ENCODE measurements at regions not wholly inside any gene's neighbourhood (a gene's known extent, or its start where the extent isn't known, plus 50 kb on each side); places are given as distances from the start of the nearest gene placed in this dataset.

DNA sequence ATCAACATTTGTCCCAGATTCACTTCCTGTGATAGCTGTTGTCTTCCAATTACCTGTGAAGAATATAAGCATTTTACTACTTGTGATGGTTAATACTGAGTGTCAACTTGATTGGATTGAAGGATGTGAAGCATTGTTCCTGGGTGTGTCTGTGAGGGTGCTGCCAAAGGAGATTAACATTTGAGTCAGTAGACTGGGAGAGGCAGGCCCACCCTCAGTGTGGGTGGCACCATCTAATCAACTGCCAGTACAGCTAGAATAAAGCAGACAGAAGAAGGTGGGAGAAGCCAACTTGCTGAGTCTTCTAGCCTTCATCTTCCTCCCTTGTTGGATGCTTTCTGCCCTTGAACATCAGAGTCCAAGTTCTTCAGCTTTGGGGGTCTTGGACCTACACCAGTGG lies 660.4 kb upstream of the GOT2 start:
- no peak for FAIRE-seq
- H3K4me3 ChIP-seq (ENCODE audit: low read depth in 1 of 3, low read length in 3 of 3): no peak overlapping the region
- H3K36me3 ChIP-seq (ENCODE audit: control insufficient read depth in 3 of 3, insufficient read depth in 2 of 3, low read depth in 1 of 3, low read length in 3 of 3): no peaks in the 10 kb centered on the region
- H3K4me1 ChIP-seq (ENCODE audit: control insufficient read depth in 3 of 3, insufficient read depth in 2 of 3, low read depth in 1 of 3, low read length in 2 of 3): no peaks in the 10 kb centered on the region
- H3K27me3 ChIP-seq (ENCODE audit: control insufficient read depth in 3 of 3, insufficient read depth in 3 of 3, low read length in 3 of 3): no peaks in the 10 kb centered on the region
- no peaks in the 10 kb centered on the region for H3K9me3 ChIP-seq (ENCODE audit: control insufficient read depth in 2 of 2, insufficient read depth in 1 of 2, low read depth in 1 of 2, low read length in 1 of 2)
- DNase-seq: no peak
- no peak overlapping the region for H3K27ac ChIP-seq (ENCODE audit: low read depth in 1 of 3, low read length in 2 of 3)

DNA sequence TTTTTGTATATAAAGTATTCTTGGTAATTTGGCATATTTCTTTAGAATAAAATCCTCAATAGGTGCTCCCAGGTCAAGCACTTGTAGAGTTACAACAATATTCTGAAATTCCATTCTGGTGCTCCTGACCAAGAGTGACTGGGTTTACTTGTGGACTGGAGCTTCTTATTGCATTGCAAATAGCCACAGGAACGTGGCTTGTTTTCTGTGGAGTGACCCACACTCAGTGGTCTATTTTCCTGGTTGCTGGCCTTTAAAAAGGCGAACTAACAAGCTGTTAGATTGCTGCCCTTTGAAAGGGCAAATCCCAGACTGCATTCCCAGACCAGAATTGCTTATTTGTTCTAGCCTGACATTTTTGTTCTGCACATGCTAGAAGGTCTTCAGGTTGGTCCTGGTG lies 658.8 kb upstream of the GOT2 start:
- Histone ChIP-seq H3K4me3 (ENCODE audit: low read depth in 1 of 3, low read length in 3 of 3) (no peak overlapping the region), H3K27me3 (ENCODE audit: control insufficient read depth in 3 of 3, insufficient read depth in 3 of 3, low read length in 3 of 3) (no peaks in the 10 kb centered on the region), H3K4me1 (ENCODE audit: control insufficient read depth in 3 of 3, insufficient read depth in 2 of 3, low read depth in 1 of 3, low read length in 2 of 3) (no peaks in the 10 kb centered on the region), H3K36me3 (ENCODE audit: control insufficient read depth in 3 of 3, insufficient read depth in 2 of 3, low read depth in 1 of 3, low read length in 3 of 3) (no peaks in the 10 kb centered on the region), H3K27ac (ENCODE audit: low read depth in 1 of 3, low read length in 2 of 3) (no peak overlapping the region), H3K9me3 (ENCODE audit: control insufficient read depth in 2 of 2, insufficient read depth in 1 of 2, low read depth in 1 of 2, low read length in 1 of 2) (no peaks in the 10 kb centered on the region)
- no peak for DNase-seq
- no peak for FAIRE-seq
- WGBS, 3 donors: 24 to 67% (median 36%) methylated on average over 2 of the region's 2 CpGs

DNA sequence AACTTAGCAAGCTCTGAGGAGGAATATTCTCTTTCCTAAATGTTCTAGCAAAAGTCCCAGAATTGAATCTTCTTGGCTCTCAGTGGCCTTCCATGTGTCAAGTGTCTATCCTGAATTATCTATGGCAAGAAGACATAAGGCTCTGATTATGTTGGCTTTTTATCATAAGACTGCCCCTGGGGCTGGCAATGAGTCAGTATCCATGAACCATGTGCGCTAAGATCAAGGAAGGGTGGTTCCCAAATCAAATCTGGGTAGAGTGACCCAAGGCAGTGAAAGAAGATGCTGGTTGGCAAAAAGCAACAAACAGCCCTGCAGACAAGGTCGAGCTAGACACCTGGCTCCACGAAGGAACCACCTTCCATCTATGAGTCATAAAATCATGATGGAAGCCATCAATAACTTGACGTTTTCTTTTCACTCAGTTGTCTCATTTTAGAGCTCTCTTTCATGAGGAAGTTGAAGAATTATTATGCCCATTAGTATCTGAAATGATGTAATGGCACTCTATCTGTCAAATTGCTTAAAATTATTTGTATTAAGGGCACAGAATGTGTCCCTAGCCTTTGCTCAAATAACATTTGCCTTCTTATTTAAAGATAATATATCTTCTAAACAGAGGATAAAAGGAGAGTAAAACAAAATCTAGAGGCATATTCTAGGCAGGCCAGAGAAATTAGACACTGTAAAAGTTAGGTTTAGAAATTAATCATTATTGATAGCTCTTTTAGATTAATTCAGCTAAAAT lies 657.7 kb upstream of the GOT2 start:
- no peak for DNase-seq
- FAIRE-seq: no peak
- Histone ChIP-seq H3K4me3 (ENCODE audit: low read depth in 1 of 3, low read length in 3 of 3) (no peak overlapping the region), H3K27ac (ENCODE audit: low read depth in 1 of 3, low read length in 2 of 3) (no peak overlapping the region), H3K36me3 (ENCODE audit: control insufficient read depth in 3 of 3, insufficient read depth in 2 of 3, low read depth in 1 of 3, low read length in 3 of 3) (no peaks in the 10 kb centered on the region), H3K27me3 (ENCODE audit: control insufficient read depth in 3 of 3, insufficient read depth in 3 of 3, low read length in 3 of 3) (no peaks in the 10 kb centered on the region), H3K9me3 (ENCODE audit: control insufficient read depth in 2 of 2, insufficient read depth in 1 of 2, low read depth in 1 of 2, low read length in 1 of 2) (no peaks in the 10 kb centered on the region), H3K4me1 (ENCODE audit: control insufficient read depth in 3 of 3, insufficient read depth in 2 of 3, low read depth in 1 of 3, low read length in 2 of 3) (no peaks in the 10 kb centered on the region)
- 57 to 74% (median 69%) methylated on average over 4 of the region's 4 CpGs for WGBS, 3 donors

DNA sequence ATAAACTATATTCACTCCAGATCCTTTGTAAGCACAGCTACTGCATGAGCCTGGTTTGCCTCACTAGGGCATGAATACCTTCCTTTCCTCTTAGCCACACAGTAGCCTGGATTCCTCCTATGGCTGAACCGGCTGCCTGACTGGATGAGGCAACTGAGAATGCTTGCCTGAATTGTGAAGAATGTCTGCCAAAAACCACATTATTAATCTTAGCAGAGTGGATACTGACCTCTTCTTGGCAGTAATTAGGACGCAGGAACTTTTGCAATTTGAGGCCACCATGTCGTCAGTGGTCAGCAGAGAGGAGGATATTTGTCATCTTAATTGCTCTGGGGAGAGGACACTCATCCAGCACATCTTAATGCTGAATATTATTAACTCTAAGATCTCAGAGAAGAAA lies 651.8 kb upstream of the GOT2 start:
- no peak overlapping the region for H3K27ac ChIP-seq (ENCODE audit: low read depth in 1 of 3, low read length in 2 of 3)
- H3K4me3 ChIP-seq (ENCODE audit: low read depth in 1 of 3, low read length in 3 of 3): no peak overlapping the region
- no peaks in the 10 kb centered on the region for H3K27me3 ChIP-seq (ENCODE audit: control insufficient read depth in 3 of 3, insufficient read depth in 3 of 3, low read length in 3 of 3)
- no peak for FAIRE-seq
- 46 to 75% (median 67%) methylated on average over 3 of the region's 3 CpGs for WGBS, 3 donors
- H3K9me3 ChIP-seq (ENCODE audit: control insufficient read depth in 2 of 2, insufficient read depth in 1 of 2, low read depth in 1 of 2, low read length in 1 of 2): no peaks in the 10 kb centered on the region
- DNase-seq: peak in 1 of 2 donors; percentile 2
- no peaks in the 10 kb centered on the region for H3K36me3 ChIP-seq (ENCODE audit: control insufficient read depth in 3 of 3, insufficient read depth in 2 of 3, low read depth in 1 of 3, low read length in 3 of 3)
- no peaks in the 10 kb centered on the region for H3K4me1 ChIP-seq (ENCODE audit: control insufficient read depth in 3 of 3, insufficient read depth in 2 of 3, low read depth in 1 of 3, low read length in 2 of 3)

DNA sequence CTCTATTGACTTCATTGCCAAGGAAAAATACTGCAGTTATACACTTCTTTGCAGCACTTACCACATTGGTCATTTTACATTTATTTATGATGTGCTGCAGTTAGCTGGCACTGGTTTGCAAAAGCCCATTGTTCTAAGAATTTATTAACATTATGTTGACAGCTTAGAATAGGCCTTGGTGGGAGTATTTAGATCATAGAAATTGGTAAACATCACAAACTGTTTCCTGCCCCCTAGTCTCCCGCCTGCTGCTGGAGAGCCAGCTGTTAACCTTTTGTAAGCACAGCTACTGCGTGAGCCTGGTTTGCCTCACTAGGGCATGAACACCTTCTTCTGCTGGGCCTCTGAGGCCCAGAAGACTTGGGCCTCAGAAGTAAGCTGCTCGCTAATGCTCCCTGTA lies 651.4 kb upstream of the GOT2 start:
- Histone ChIP-seq H3K4me3 (ENCODE audit: low read depth in 1 of 3, low read length in 3 of 3) (no peak overlapping the region), H3K27ac (ENCODE audit: low read depth in 1 of 3, low read length in 2 of 3) (no peak overlapping the region), H3K9me3 (ENCODE audit: control insufficient read depth in 2 of 2, insufficient read depth in 1 of 2, low read depth in 1 of 2, low read length in 1 of 2) (no peaks in the 10 kb centered on the region), H3K27me3 (ENCODE audit: control insufficient read depth in 3 of 3, insufficient read depth in 3 of 3, low read length in 3 of 3) (no peaks in the 10 kb centered on the region), H3K4me1 (ENCODE audit: control insufficient read depth in 3 of 3, insufficient read depth in 2 of 3, low read depth in 1 of 3, low read length in 2 of 3) (no peaks in the 10 kb centered on the region), H3K36me3 (ENCODE audit: control insufficient read depth in 3 of 3, insufficient read depth in 2 of 3, low read depth in 1 of 3, low read length in 3 of 3) (no peaks in the 10 kb centered on the region)
- DNase-seq: no peak
- 60 to 71% (median 62%) methylated on average over 3 of the region's 3 CpGs for whole genome bisulfite sequencing, 3 donors
- FAIRE-seq: no peak

DNA sequence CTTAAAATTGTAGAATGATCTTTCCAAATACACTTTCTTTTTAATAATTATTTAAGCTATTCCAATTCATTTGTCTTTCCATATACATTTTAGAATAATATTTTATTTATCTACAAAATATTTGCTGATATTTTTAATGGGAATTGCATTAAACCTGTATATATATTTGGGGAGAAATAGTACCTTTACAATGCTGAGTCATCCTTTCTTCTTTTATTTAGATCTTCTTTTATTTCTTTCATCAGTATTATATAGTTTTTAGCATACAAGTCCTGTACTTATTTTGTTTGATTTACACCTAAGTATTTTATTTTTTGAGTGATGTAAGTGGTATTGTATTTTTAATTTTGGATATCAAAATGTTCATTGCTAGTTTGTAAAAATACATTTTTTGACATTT lies 639.5 kb upstream of the GOT2 start:
- Histone ChIP-seq H3K36me3 (ENCODE audit: control insufficient read depth in 3 of 3, insufficient read depth in 2 of 3, low read depth in 1 of 3, low read length in 3 of 3) (no peaks in the 10 kb centered on the region), H3K9me3 (ENCODE audit: control insufficient read depth in 2 of 2, insufficient read depth in 1 of 2, low read depth in 1 of 2, low read length in 1 of 2) (no peaks in the 10 kb centered on the region), H3K27ac (ENCODE audit: low read depth in 1 of 3, low read length in 2 of 3) (no peak overlapping the region), H3K4me3 (ENCODE audit: low read depth in 1 of 3, low read length in 3 of 3) (no peak overlapping the region), H3K27me3 (ENCODE audit: control insufficient read depth in 3 of 3, insufficient read depth in 3 of 3, low read length in 3 of 3) (no peaks in the 10 kb centered on the region), H3K4me1 (ENCODE audit: control insufficient read depth in 3 of 3, insufficient read depth in 2 of 3, low read depth in 1 of 3, low read length in 2 of 3) (no peaks in the 10 kb centered on the region)
- DNase-seq (no peak), FAIRE-seq (no peak)

DNA sequence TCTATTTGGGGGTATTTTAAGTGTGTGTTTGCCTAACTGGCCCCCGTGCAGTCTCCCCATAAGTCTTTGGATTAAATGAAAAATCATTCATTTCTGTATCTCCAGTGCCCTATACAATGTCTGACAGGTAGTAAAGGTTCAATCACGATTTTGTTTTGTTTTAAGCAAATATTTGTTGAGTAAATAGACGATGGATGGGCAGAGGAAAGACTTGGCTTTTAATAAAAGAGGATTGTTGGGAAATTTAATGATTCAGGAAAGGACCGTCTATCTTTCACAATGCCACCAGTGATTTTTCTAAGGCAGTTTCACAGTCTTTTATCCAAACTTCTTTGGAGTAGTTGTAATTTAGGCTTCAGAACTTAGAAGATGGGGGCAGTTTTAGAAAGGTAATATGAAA lies 636.6 kb upstream of the GOT2 start:
- Histone ChIP-seq H3K27ac (ENCODE audit: low read depth in 1 of 3, low read length in 2 of 3) (no peak overlapping the region), H3K36me3 (ENCODE audit: control insufficient read depth in 3 of 3, insufficient read depth in 2 of 3, low read depth in 1 of 3, low read length in 3 of 3) (no peaks in the 10 kb centered on the region), H3K27me3 (ENCODE audit: control insufficient read depth in 3 of 3, insufficient read depth in 3 of 3, low read length in 3 of 3) (no peaks in the 10 kb centered on the region), H3K4me3 (ENCODE audit: low read depth in 1 of 3, low read length in 3 of 3) (no peak overlapping the region), H3K9me3 (ENCODE audit: control insufficient read depth in 2 of 2, insufficient read depth in 1 of 2, low read depth in 1 of 2, low read length in 1 of 2) (no peaks in the 10 kb centered on the region), H3K4me1 (ENCODE audit: control insufficient read depth in 3 of 3, insufficient read depth in 2 of 3, low read depth in 1 of 3, low read length in 2 of 3) (no peaks in the 10 kb centered on the region)
- 16 to 52% (median 29%) methylated on average over 4 of the region's 4 CpGs for WGBS, 3 donors
- no peak for FAIRE-seq
- DNase-seq: no peak

DNA sequence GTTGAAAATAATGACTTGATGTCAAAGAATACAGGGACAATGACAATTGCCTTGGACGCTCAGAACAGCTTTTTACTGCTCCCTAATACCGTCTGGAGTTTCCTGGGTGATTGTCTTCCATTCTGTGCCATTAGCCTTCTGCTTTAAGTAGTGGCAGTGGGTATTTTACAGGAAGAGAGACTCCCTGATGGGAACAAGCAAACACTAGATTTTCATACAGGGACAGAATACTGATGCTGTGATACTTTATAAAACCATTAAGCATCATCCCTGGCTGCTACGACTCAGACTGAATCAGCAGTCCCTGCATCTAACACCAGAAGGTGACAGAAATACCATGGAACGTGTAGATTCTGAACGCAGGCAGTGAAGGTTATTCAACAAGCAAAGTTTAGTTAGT lies 635.4 kb upstream of the GOT2 start:
- 72 to 80% (median 74%) methylated on average over 5 of the region's 5 CpGs for WGBS, 3 donors
- Histone ChIP-seq H3K4me1 (ENCODE audit: control insufficient read depth in 3 of 3, insufficient read depth in 2 of 3, low read depth in 1 of 3, low read length in 2 of 3) (no peaks in the 10 kb centered on the region), H3K27ac (ENCODE audit: low read depth in 1 of 3, low read length in 2 of 3) (no peak overlapping the region), H3K9me3 (ENCODE audit: control insufficient read depth in 2 of 2, insufficient read depth in 1 of 2, low read depth in 1 of 2, low read length in 1 of 2) (no peaks in the 10 kb centered on the region), H3K36me3 (ENCODE audit: control insufficient read depth in 3 of 3, insufficient read depth in 2 of 3, low read depth in 1 of 3, low read length in 3 of 3) (no peaks in the 10 kb centered on the region), H3K4me3 (ENCODE audit: low read depth in 1 of 3, low read length in 3 of 3) (no peak overlapping the region), H3K27me3 (ENCODE audit: control insufficient read depth in 3 of 3, insufficient read depth in 3 of 3, low read length in 3 of 3) (no peaks in the 10 kb centered on the region)
- DNase-seq (no peak), FAIRE-seq (no peak)

DNA sequence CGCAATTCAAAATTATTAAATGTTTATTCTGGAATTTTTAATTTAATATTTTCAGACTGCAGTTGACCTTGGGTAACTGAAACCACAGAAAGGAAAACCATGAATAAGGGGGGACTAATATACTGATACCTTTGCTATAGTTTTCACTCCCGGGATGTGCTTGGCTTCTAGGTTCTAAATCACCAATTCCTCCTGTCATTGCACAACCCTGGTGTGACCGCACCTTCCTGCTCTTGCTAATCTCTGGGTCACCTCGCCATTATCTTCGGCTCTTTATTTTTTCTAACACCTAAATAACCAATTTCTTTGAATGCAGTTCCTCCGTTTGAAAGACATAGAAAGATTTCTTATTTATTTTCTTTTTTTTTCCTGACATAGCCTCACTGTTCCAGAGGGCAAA lies 634.5 kb upstream of the GOT2 start:
- FAIRE-seq: no peak
- DNase-seq: no peak
- WGBS, 3 donors: 79 to 82% (median 81%) methylated on average over 6 of the region's 6 CpGs
- Histone ChIP-seq H3K36me3 (ENCODE audit: control insufficient read depth in 3 of 3, insufficient read depth in 2 of 3, low read depth in 1 of 3, low read length in 3 of 3) (no peaks in the 10 kb centered on the region), H3K4me1 (ENCODE audit: control insufficient read depth in 3 of 3, insufficient read depth in 2 of 3, low read depth in 1 of 3, low read length in 2 of 3) (no peaks in the 10 kb centered on the region), H3K9me3 (ENCODE audit: control insufficient read depth in 2 of 2, insufficient read depth in 1 of 2, low read depth in 1 of 2, low read length in 1 of 2) (no peaks in the 10 kb centered on the region), H3K27me3 (ENCODE audit: control insufficient read depth in 3 of 3, insufficient read depth in 3 of 3, low read length in 3 of 3) (no peaks in the 10 kb centered on the region), H3K27ac (ENCODE audit: low read depth in 1 of 3, low read length in 2 of 3) (no peak overlapping the region), H3K4me3 (ENCODE audit: low read depth in 1 of 3, low read length in 3 of 3) (no peak overlapping the region)

Data from small intestine (tissue), 7 donors.